ENCODE measurements at regions not wholly inside any gene's neighbourhood (a gene's known extent, or its start where the extent isn't known, plus 50 kb on each side); places are given as distances from the start of the nearest gene placed in this dataset.

- peak in 1 of 6 donors; percentile 34 for DNase-seq (ENCODE audit: low read depth in 4 of 6, low spot score in 6 of 6)
- Histone ChIP-seq H3K9me3 (ENCODE audit: control insufficient read depth, insufficient read depth, low read length) (peaks cover 6% of the 10 kb centered on the region), H3K4me1 (ENCODE audit: control insufficient read depth, insufficient read depth, low read length) (no peaks in the 10 kb centered on the region), H3K4me3 (ENCODE audit: low read depth, low read length) (no peak overlapping the region), H3K27ac (ENCODE audit: low read depth, low read length) (no peak overlapping the region), H3K27me3 (ENCODE audit: control insufficient read depth, insufficient read depth, low read length) (no peaks in the 10 kb centered on the region), H3K36me3 (ENCODE audit: control insufficient read depth, insufficient read depth, low read length) (no peaks in the 10 kb centered on the region)
- WGBS (ENCODE audit: insufficient coverage), result 89% methylated on average over 3 of the region's 6 CpGs
These were observed 411.5 kb upstream of the PROK2 start for GRCh38 chr3:72196377-72196929.

- H3K36me3 ChIP-seq (ENCODE audit: control insufficient read depth, insufficient read depth, low read length), result no peaks in the 10 kb centered on the region
- H3K4me1 ChIP-seq (ENCODE audit: control insufficient read depth, insufficient read depth, low read length), result no peaks in the 10 kb centered on the region
- H3K27ac ChIP-seq (ENCODE audit: low read depth, low read length), result no peak overlapping the region
- DNase-seq (ENCODE audit: low read depth in 4 of 6, low spot score in 6 of 6), result no peak
- H3K27me3 ChIP-seq (ENCODE audit: control insufficient read depth, insufficient read depth, low read length), result no peaks in the 10 kb centered on the region
- WGBS (ENCODE audit: insufficient coverage), result 97% methylated on average over 2 of the region's 3 CpGs
- H3K9me3 ChIP-seq (ENCODE audit: control insufficient read depth, insufficient read depth, low read length), result peaks cover 4% of the 10 kb centered on the region
- H3K4me3 ChIP-seq (ENCODE audit: low read depth, low read length), result no peak overlapping the region
These were observed 410.9 kb upstream of the PROK2 start for GRCh38 chr3:72195895-72196294.

GRCh38 chr3:72194458-72194857, 409.5 kb upstream of the PROK2 start:
- 40% methylated on average over 1 of the region's 6 CpGs for WGBS (ENCODE audit: insufficient coverage)
- H3K9me3 ChIP-seq (ENCODE audit: control insufficient read depth, insufficient read depth, low read length), result peaks cover 2% of the 10 kb centered on the region
- no peak overlapping the region for H3K27ac ChIP-seq (ENCODE audit: low read depth, low read length)
- H3K4me3 ChIP-seq (ENCODE audit: low read depth, low read length), result no peak overlapping the region
- H3K36me3 ChIP-seq (ENCODE audit: control insufficient read depth, insufficient read depth, low read length), result no peaks in the 10 kb centered on the region
- no peaks in the 10 kb centered on the region for H3K27me3 ChIP-seq (ENCODE audit: control insufficient read depth, insufficient read depth, low read length)
- no peak for DNase-seq (ENCODE audit: low read depth in 4 of 6, low spot score in 6 of 6)
- H3K4me1 ChIP-seq (ENCODE audit: control insufficient read depth, insufficient read depth, low read length), result no peaks in the 10 kb centered on the region

GRCh38 chr3:72193771-72194430, 409.0 kb upstream of the PROK2 start:
- Histone ChIP-seq H3K27ac (ENCODE audit: low read depth, low read length) (no peak overlapping the region), H3K4me3 (ENCODE audit: low read depth, low read length) (no peak overlapping the region), H3K27me3 (ENCODE audit: control insufficient read depth, insufficient read depth, low read length) (no peaks in the 10 kb centered on the region), H3K4me1 (ENCODE audit: control insufficient read depth, insufficient read depth, low read length) (no peaks in the 10 kb centered on the region), H3K9me3 (ENCODE audit: control insufficient read depth, insufficient read depth, low read length) (peaks cover 2% of the 10 kb centered on the region), H3K36me3 (ENCODE audit: control insufficient read depth, insufficient read depth, low read length) (no peaks in the 10 kb centered on the region)
- DNase-seq (ENCODE audit: low read depth in 4 of 6, low spot score in 6 of 6), result peak in 1 of 6 donors; percentile 63
- 53% methylated on average over 7 of the region's 11 CpGs for WGBS (ENCODE audit: insufficient coverage)

- WGBS (ENCODE audit: insufficient coverage), result 89% methylated on average over 1 of the region's 3 CpGs
- no peak for DNase-seq (ENCODE audit: low read depth in 4 of 6, low spot score in 6 of 6)
- Histone ChIP-seq H3K4me1 (ENCODE audit: control insufficient read depth, insufficient read depth, low read length) (no peaks in the 10 kb centered on the region), H3K27ac (ENCODE audit: low read depth, low read length) (no peak overlapping the region), H3K4me3 (ENCODE audit: low read depth, low read length) (no peak overlapping the region), H3K9me3 (ENCODE audit: control insufficient read depth, insufficient read depth, low read length) (peaks cover 2% of the 10 kb centered on the region), H3K36me3 (ENCODE audit: control insufficient read depth, insufficient read depth, low read length) (no peaks in the 10 kb centered on the region), H3K27me3 (ENCODE audit: control insufficient read depth, insufficient read depth, low read length) (no peaks in the 10 kb centered on the region)
These were observed 407.6 kb upstream of the PROK2 start for GRCh38 chr3:72192572-72192971.

- Histone ChIP-seq H3K4me1 (ENCODE audit: control insufficient read depth, insufficient read depth, low read length) (peaks cover under 1% of the 10 kb centered on the region), H3K9me3 (ENCODE audit: control insufficient read depth, insufficient read depth, low read length) (peaks cover 2% of the 10 kb centered on the region), H3K27me3 (ENCODE audit: control insufficient read depth, insufficient read depth, low read length) (no peaks in the 10 kb centered on the region), H3K27ac (ENCODE audit: low read depth, low read length) (no peak overlapping the region), H3K36me3 (ENCODE audit: control insufficient read depth, insufficient read depth, low read length) (no peaks in the 10 kb centered on the region), H3K4me3 (ENCODE audit: low read depth, low read length) (no peak overlapping the region)
- no peak for DNase-seq (ENCODE audit: low read depth in 4 of 6, low spot score in 6 of 6)
- 100% methylated on average over 1 of the region's 4 CpGs for WGBS (ENCODE audit: insufficient coverage)
These were observed 406.4 kb upstream of the PROK2 start for GRCh38 chr3:72191209-72191960.

- WGBS (ENCODE audit: insufficient coverage), result 91% methylated on average over 5 of the region's 5 CpGs
- Histone ChIP-seq H3K4me1 (ENCODE audit: control insufficient read depth, insufficient read depth, low read length) (peaks cover 4% of the 10 kb centered on the region), H3K27me3 (ENCODE audit: control insufficient read depth, insufficient read depth, low read length) (no peaks in the 10 kb centered on the region), H3K9me3 (ENCODE audit: control insufficient read depth, insufficient read depth, low read length) (peaks cover 2% of the 10 kb centered on the region), H3K4me3 (ENCODE audit: low read depth, low read length) (no peak overlapping the region), H3K36me3 (ENCODE audit: control insufficient read depth, insufficient read depth, low read length) (no peaks in the 10 kb centered on the region), H3K27ac (ENCODE audit: low read depth, low read length) (no peak overlapping the region)
- no peak for DNase-seq (ENCODE audit: low read depth in 4 of 6, low spot score in 6 of 6)
These were observed 405.1 kb upstream of the PROK2 start for GRCh38 chr3:72190050-72190449.

- H3K27ac ChIP-seq (ENCODE audit: low read depth, low read length), result no peak overlapping the region
- peak in 1 of 6 donors; percentile 67 for DNase-seq (ENCODE audit: low read depth in 4 of 6, low spot score in 6 of 6)
These were observed 404.4 kb upstream of the PROK2 start for GRCh38 chr3:72189339-72189738.

GRCh38 chr3:72188536-72188935, 403.6 kb upstream of the PROK2 start:
- H3K27me3 ChIP-seq (ENCODE audit: control insufficient read depth, insufficient read depth, low read length), result no peaks in the 10 kb centered on the region
- 100% methylated on average over 1 of the region's 2 CpGs for WGBS (ENCODE audit: insufficient coverage)
- no peak overlapping the region for H3K27ac ChIP-seq (ENCODE audit: low read depth, low read length)
- H3K36me3 ChIP-seq (ENCODE audit: control insufficient read depth, insufficient read depth, low read length), result no peaks in the 10 kb centered on the region
- no peak overlapping the region for H3K4me3 ChIP-seq (ENCODE audit: low read depth, low read length)
- no peak for DNase-seq (ENCODE audit: low read depth in 4 of 6, low spot score in 6 of 6)
- peaks cover 4% of the 10 kb centered on the region for H3K4me1 ChIP-seq (ENCODE audit: control insufficient read depth, insufficient read depth, low read length)
- H3K9me3 ChIP-seq (ENCODE audit: control insufficient read depth, insufficient read depth, low read length), result peaks cover 2% of the 10 kb centered on the region

More at GRCh38 chr3:72189339-72189738, 404.4 kb upstream of the PROK2 start:
- H3K27me3 ChIP-seq (ENCODE audit: control insufficient read depth, insufficient read depth, low read length), result no peaks in the 10 kb centered on the region
- H3K4me1 ChIP-seq (ENCODE audit: control insufficient read depth, insufficient read depth, low read length), result peaks cover 4% of the 10 kb centered on the region
- 77% methylated on average over 3 of the region's 3 CpGs for WGBS (ENCODE audit: insufficient coverage)
- no peak overlapping the region for H3K4me3 ChIP-seq (ENCODE audit: low read depth, low read length)
- H3K36me3 ChIP-seq (ENCODE audit: control insufficient read depth, insufficient read depth, low read length), result no peaks in the 10 kb centered on the region
- peaks cover 2% of the 10 kb centered on the region for H3K9me3 ChIP-seq (ENCODE audit: control insufficient read depth, insufficient read depth, low read length)
